Panc1 (cell line): ENCODE measurements at regions not wholly inside any gene's neighbourhood (a gene's known extent, or its start where the extent isn't known, plus 50 kb on each side); places are given as distances from the start of the nearest gene placed in this dataset.

Source experiments
- ATAC-seq: fragments of 200-7000 bp; cut with Tn5 transposase; 2 replicates; pipeline ENCODE4 v1.9.1; 2020; ENCODE audit warnings: mild to moderate bottlenecking, moderate library complexity
- BruUV-seq: library from RNA; stranded (reverse); fragments of 400-500 nt; replicated peaks from 2 replicates; lab custom pipeline; 2021; lab: Mats Ljungman, UMichigan
- CTCF ChIA-PET: fragments of 300-600 bp; sonication (Branson Sonifier 250); formaldehyde crosslinking; loops from one replicate; lab custom pipeline; 2022; ENCODE audit warnings: antibody characterized with exemption; lab: Charles Lee
- POLR2A ChIA-PET: fragments of 300-600 bp; sonication (Branson Sonifier 250); formaldehyde crosslinking; loops from one replicate; lab custom pipeline; 2022; ENCODE audit warnings: antibody characterized with exemption; lab: Charles Lee
- DNase-seq: peaks from one replicate; pipeline ENCODE4 v3.0.0-alpha.2; 2010; ENCODE audit warnings: low read depth, low spot score
- H3K27ac ChIP-seq: 2 replicates; pipeline ENCODE4 v1.5.1; 2011; ENCODE audit warnings: mild to moderate bottlenecking, low read length, inconsistent platforms
- H3K27me3 ChIP-seq: fragments of 200-500 bp; sonication (Bioruptor generic); 2 replicates; pipeline ENCODE4 v1.6.0; 2014; ENCODE audit warnings: low read length, inconsistent platforms; ENCODE audit not compliant: control insufficient read depth, insufficient read depth
- H3K36me3 ChIP-seq: fragments of 200-500 bp; sonication (Bioruptor generic); 2 replicates; pipeline ENCODE4 v1.5.1; 2014; ENCODE audit warnings: inconsistent platforms, mild to moderate bottlenecking, low read length, moderate library complexity; ENCODE audit not compliant: control insufficient read depth, insufficient read depth
- H3K4me1 ChIP-seq: 2 replicates; pipeline ENCODE4 v1.5.1; 2011; ENCODE audit warnings: inconsistent platforms, mild to moderate bottlenecking, low read length, moderate library complexity; ENCODE audit not compliant: control insufficient read depth, insufficient read depth
- H3K4me3 ChIP-seq, 2 experiments: 2 replicates each; pipeline ENCODE4 v1.5.1; 2011 to 2012; ENCODE audit warnings: low read depth in 2 of 2, low read length in 2 of 2, mild to moderate bottlenecking in 2 of 2, inconsistent platforms in 1 of 2, moderate library complexity in 1 of 2
- H3K9me3 ChIP-seq: fragments of 200-500 bp; sonication (Bioruptor generic); 2 replicates; pipeline ENCODE4 v1.5.1; 2014; ENCODE audit warnings: low read depth, mild to moderate bottlenecking, inconsistent platforms, low read length, moderate library complexity; ENCODE audit not compliant: control insufficient read depth, insufficient read depth
- POLR2AphosphoS5 ChIP-seq: IDR thresholded peaks from 2 replicates; pipeline ENCODE4 v1.6.1; 2012; ENCODE audit warnings: mild to moderate bottlenecking, low read depth, low read length, moderate library complexity
- SIN3A ChIP-seq: IDR thresholded peaks from 2 replicates; pipeline ENCODE4 v1.6.1; 2012; ENCODE audit warnings: low read depth, mild to moderate bottlenecking, low read length, moderate library complexity, borderline replicate concordance; ENCODE audit not compliant: insufficient read depth
- TCF7L2 ChIP-seq: IDR thresholded peaks from 2 replicates; pipeline ENCODE4 v1.6.1; 2011; ENCODE audit warnings: mild to moderate bottlenecking, low read depth, low read length, inconsistent platforms
- in situ Hi-C: cut with HindIII; loops from 2 replicates; pipeline ENCODE4 v1.10.0; 2016; ENCODE audit warnings: low sequenced_read_pairs, low pct_unique_long_range_greater_than_20kb
- intact Hi-C: fragments of 100-400 bp; cut with micrococcal nuclease; formaldehyde crosslinking; loops from one replicate; pipeline ENCODE4 v1.10.0; 2022; ENCODE audit not compliant: unreplicated experiment
- TF ChIP-seq, protein P1 (sequence below): fragments of 450-650 bp; IDR thresholded peaks from 2 replicates; pipeline ENCODE4 v1.5.1; 2017; ENCODE audit warnings: mild to moderate bottlenecking
- TF ChIP-seq, protein P2 (sequence below), 2 experiments: IDR thresholded peaks; 2 replicates each; pipeline ENCODE4 v1.6.1; 2011 to 2012; ENCODE audit warnings: low read depth in 2 of 2, control low read depth in 1 of 2, low read length in 1 of 2, mild to moderate bottlenecking in 1 of 2, moderate library complexity in 1 of 2; ENCODE audit not compliant: insufficient read depth in 1 of 2

DNA sequence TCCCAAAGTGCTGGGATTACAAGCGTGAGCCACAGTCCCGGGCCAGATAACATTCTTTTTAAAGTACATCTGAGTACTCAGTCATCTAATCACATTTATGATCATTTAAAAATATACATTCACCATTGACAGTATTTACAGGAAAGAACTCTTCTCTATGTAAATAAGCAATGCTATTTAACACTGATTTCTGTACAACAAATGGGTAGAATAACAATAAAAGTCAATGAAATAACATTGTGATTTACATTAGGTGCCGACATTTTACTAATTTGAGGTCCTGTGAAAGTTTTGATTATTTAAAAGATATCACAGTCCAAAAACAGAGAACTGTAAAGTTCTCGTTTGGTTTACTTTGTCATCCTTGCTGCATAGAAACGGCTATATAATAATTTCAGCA is 1763.7 kb downstream of the SLITRK1 start:
- Histone ChIP-seq H3K27ac (no peak overlapping the region), H3K27me3 (no peaks in the 10 kb centered on the region), H3K36me3 (no peaks in the 10 kb centered on the region), H3K4me1 (no peaks in the 10 kb centered on the region), H3K4me3 (no peak overlapping the region), H3K9me3 (no peaks in the 10 kb centered on the region)
- DNase-seq: no peak
- ATAC-seq: no peak
- in situ Hi-C loops: no loop called here
- TF ChIP-seq SIN3A: no peak
- TF ChIP-seq, protein P1, sequence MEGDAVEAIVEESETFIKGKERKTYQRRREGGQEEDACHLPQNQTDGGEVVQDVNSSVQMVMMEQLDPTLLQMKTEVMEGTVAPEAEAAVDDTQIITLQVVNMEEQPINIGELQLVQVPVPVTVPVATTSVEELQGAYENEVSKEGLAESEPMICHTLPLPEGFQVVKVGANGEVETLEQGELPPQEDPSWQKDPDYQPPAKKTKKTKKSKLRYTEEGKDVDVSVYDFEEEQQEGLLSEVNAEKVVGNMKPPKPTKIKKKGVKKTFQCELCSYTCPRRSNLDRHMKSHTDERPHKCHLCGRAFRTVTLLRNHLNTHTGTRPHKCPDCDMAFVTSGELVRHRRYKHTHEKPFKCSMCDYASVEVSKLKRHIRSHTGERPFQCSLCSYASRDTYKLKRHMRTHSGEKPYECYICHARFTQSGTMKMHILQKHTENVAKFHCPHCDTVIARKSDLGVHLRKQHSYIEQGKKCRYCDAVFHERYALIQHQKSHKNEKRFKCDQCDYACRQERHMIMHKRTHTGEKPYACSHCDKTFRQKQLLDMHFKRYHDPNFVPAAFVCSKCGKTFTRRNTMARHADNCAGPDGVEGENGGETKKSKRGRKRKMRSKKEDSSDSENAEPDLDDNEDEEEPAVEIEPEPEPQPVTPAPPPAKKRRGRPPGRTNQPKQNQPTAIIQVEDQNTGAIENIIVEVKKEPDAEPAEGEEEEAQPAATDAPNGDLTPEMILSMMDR: no peak
- no peak for TF ChIP-seq POLR2AphosphoS5
- TF ChIP-seq, protein P2, sequence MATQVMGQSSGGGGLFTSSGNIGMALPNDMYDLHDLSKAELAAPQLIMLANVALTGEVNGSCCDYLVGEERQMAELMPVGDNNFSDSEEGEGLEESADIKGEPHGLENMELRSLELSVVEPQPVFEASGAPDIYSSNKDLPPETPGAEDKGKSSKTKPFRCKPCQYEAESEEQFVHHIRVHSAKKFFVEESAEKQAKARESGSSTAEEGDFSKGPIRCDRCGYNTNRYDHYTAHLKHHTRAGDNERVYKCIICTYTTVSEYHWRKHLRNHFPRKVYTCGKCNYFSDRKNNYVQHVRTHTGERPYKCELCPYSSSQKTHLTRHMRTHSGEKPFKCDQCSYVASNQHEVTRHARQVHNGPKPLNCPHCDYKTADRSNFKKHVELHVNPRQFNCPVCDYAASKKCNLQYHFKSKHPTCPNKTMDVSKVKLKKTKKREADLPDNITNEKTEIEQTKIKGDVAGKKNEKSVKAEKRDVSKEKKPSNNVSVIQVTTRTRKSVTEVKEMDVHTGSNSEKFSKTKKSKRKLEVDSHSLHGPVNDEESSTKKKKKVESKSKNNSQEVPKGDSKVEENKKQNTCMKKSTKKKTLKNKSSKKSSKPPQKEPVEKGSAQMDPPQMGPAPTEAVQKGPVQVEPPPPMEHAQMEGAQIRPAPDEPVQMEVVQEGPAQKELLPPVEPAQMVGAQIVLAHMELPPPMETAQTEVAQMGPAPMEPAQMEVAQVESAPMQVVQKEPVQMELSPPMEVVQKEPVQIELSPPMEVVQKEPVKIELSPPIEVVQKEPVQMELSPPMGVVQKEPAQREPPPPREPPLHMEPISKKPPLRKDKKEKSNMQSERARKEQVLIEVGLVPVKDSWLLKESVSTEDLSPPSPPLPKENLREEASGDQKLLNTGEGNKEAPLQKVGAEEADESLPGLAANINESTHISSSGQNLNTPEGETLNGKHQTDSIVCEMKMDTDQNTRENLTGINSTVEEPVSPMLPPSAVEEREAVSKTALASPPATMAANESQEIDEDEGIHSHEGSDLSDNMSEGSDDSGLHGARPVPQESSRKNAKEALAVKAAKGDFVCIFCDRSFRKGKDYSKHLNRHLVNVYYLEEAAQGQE (IDR thresholded peaks at IDR 0.05; ENCODE audit: insufficient read depth in 1 of 2, low read depth in 2 of 2, low read length in 1 of 2): no peak
- no peak for TF ChIP-seq TCF7L2
- CTCF ChIA-PET: no interaction called here
- intact Hi-C loops: no loop called here
- POLR2A ChIA-PET: no interaction called here
- no TSS peak for BruUV-seq

DNA sequence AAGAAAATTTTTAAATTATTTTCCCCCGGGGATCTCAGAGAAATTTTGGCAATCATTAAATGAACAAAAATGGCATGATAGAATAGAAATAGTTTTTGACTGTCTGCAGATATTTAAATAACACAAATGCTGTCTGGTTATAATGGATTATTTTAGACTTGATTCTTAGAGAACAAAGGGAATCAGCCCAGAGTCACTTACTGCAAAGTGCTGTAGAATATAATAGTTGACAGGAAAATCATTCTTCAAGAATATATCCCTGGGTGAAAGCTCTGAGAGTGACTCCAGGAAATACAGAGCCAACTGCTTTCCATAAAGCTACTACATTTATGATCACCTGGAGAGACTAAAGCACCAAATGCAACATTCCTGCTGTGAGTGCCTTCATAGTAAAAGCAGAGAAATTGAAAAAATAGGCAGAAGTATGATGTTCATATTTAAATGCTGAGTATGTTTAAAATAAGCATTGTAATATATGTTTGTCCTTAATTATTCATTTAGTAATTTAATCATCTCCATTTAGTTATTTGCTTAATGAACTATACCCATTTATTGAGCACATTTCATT is 1765.8 kb downstream of the SLITRK1 start:
- Histone ChIP-seq H3K4me1 (no peaks in the 10 kb centered on the region), H3K27ac (no peak overlapping the region), H3K27me3 (no peaks in the 10 kb centered on the region), H3K36me3 (no peaks in the 10 kb centered on the region), H3K9me3 (no peaks in the 10 kb centered on the region), H3K4me3 (no peak overlapping the region)
- POLR2A ChIA-PET: no interaction called here
- intact Hi-C loops: no loop called here
- DNase-seq (no peak), ATAC-seq (no peak)
- in situ Hi-C loops: no loop called here
- CTCF ChIA-PET: no interaction called here
- TF ChIP-seq TCF7L2 (no peak), SIN3A (no peak), POLR2AphosphoS5 (no peak)
- TF ChIP-seq, protein P2 (IDR thresholded peaks at IDR 0.05; ENCODE audit: insufficient read depth in 1 of 2, low read depth in 2 of 2, low read length in 1 of 2): no peak
- TF ChIP-seq, protein P1: no peak
- BruUV-seq: no TSS peak
